ENCODE measurements at regions not wholly inside any gene's neighbourhood (a gene's known extent, or its start where the extent isn't known, plus 50 kb on each side); places are given as distances from the start of the nearest gene placed in this dataset.
"Not testable (repeated sequence)": the region's sequence is repeated elsewhere in the genome, so short reads cannot be mapped to it uniquely, and the experiment has no call there.

- Histone ChIP-seq H3K27ac (ENCODE audit: low read length) (no peak overlapping the region), H3K36me3 (ENCODE audit: control insufficient read depth, insufficient read depth, low read length) (no peaks in the 10 kb centered on the region), H3K4me3 (ENCODE audit: low read length) (no peak overlapping the region), H3K4me1 (ENCODE audit: control insufficient read depth, insufficient read depth, low read length) (no peaks in the 10 kb centered on the region), H3K9me3 (replicated peaks; ENCODE audit: control insufficient read depth, low read depth, low read length) (peaks cover 2% of the 10 kb centered on the region), H3K27me3 (ENCODE audit: control insufficient read depth, insufficient read depth, low read length) (no peaks in the 10 kb centered on the region)
- DNase-seq, result no peak
- no CpG with 5 or more reads among the region's 6 CpGs for WGBS (ENCODE audit: insufficient coverage)
Measured at GRCh38 chr10:14429043-14429700, 98.4 kb upstream of the FRMD4A start.

GRCh38 chr10:14425034-14425433 is 94.3 kb upstream of the FRMD4A start:
- no CpG with 5 or more reads among the region's 1 CpG for WGBS (ENCODE audit: insufficient coverage)
- no peak overlapping the region for H3K4me3 ChIP-seq (ENCODE audit: low read length)
- H3K36me3 ChIP-seq (ENCODE audit: control insufficient read depth, insufficient read depth, low read length), result no peaks in the 10 kb centered on the region
- H3K4me1 ChIP-seq (ENCODE audit: control insufficient read depth, insufficient read depth, low read length), result no peaks in the 10 kb centered on the region
- peaks cover 2% of the 10 kb centered on the region for H3K9me3 ChIP-seq (replicated peaks; ENCODE audit: control insufficient read depth, low read depth, low read length)
- DNase-seq, result no peak
- no peak overlapping the region for H3K27ac ChIP-seq (ENCODE audit: low read length)
- no peaks in the 10 kb centered on the region for H3K27me3 ChIP-seq (ENCODE audit: control insufficient read depth, insufficient read depth, low read length)

GRCh38 chr10:14423111-14423744 is 92.5 kb upstream of the FRMD4A start:
- H3K27ac ChIP-seq (ENCODE audit: low read length), result no peak overlapping the region
- H3K4me3 ChIP-seq (ENCODE audit: low read length), result no peak overlapping the region
- WGBS (ENCODE audit: insufficient coverage), result 92% methylated on average over 2 of the region's 6 CpGs
- no peak for DNase-seq
- H3K9me3 ChIP-seq (replicated peaks; ENCODE audit: control insufficient read depth, low read depth, low read length), result peaks cover 2% of the 10 kb centered on the region
- H3K36me3 ChIP-seq (ENCODE audit: control insufficient read depth, insufficient read depth, low read length), result no peaks in the 10 kb centered on the region
- no peaks in the 10 kb centered on the region for H3K4me1 ChIP-seq (ENCODE audit: control insufficient read depth, insufficient read depth, low read length)
- H3K27me3 ChIP-seq (ENCODE audit: control insufficient read depth, insufficient read depth, low read length), result no peaks in the 10 kb centered on the region

GRCh38 chr10:14422431-14422830 is 91.7 kb upstream of the FRMD4A start:
- no peak overlapping the region for H3K27ac ChIP-seq (ENCODE audit: low read length)
- H3K9me3 ChIP-seq (replicated peaks; ENCODE audit: control insufficient read depth, low read depth, low read length), result peaks cover 2% of the 10 kb centered on the region
- WGBS (ENCODE audit: insufficient coverage), result no CpG with 5 or more reads among the region's 2 CpGs
- H3K4me3 ChIP-seq (ENCODE audit: low read length), result no peak overlapping the region
- DNase-seq, result no peak
- H3K36me3 ChIP-seq (ENCODE audit: control insufficient read depth, insufficient read depth, low read length), result no peaks in the 10 kb centered on the region
- no peaks in the 10 kb centered on the region for H3K27me3 ChIP-seq (ENCODE audit: control insufficient read depth, insufficient read depth, low read length)
- no peaks in the 10 kb centered on the region for H3K4me1 ChIP-seq (ENCODE audit: control insufficient read depth, insufficient read depth, low read length)

- Histone ChIP-seq H3K4me1 (ENCODE audit: control insufficient read depth, insufficient read depth, low read length) (no peaks in the 10 kb centered on the region), H3K4me3 (ENCODE audit: low read length) (no peak overlapping the region), H3K27ac (ENCODE audit: low read length) (no peak overlapping the region), H3K9me3 (replicated peaks; ENCODE audit: control insufficient read depth, low read depth, low read length) (peaks cover 2% of the 10 kb centered on the region), H3K27me3 (ENCODE audit: control insufficient read depth, insufficient read depth, low read length) (no peaks in the 10 kb centered on the region), H3K36me3 (ENCODE audit: control insufficient read depth, insufficient read depth, low read length) (no peaks in the 10 kb centered on the region)
- DNase-seq, result no peak
- 34% methylated on average over 3 of the region's 3 CpGs for WGBS (ENCODE audit: insufficient coverage)
Measured at GRCh38 chr10:14421941-14422340, 91.2 kb upstream of the FRMD4A start.

GRCh38 chr10:14417336-14417735 is 86.6 kb upstream of the FRMD4A start:
- no CpG with 5 or more reads among the region's 2 CpGs for WGBS (ENCODE audit: insufficient coverage)
- DNase-seq; H3K9me3 ChIP-seq (replicated peaks; ENCODE audit: control insufficient read depth, low read depth, low read length); H3K4me3 ChIP-seq (ENCODE audit: low read length); H3K27me3 ChIP-seq (ENCODE audit: control insufficient read depth, insufficient read depth, low read length); H3K27ac ChIP-seq (ENCODE audit: low read length); H3K36me3 ChIP-seq (ENCODE audit: control insufficient read depth, insufficient read depth, low read length); H3K4me1 ChIP-seq (ENCODE audit: control insufficient read depth, insufficient read depth, low read length): not testable (repeated sequence)

- H3K27ac ChIP-seq (ENCODE audit: low read length), result no peak overlapping the region
- H3K9me3 ChIP-seq (replicated peaks; ENCODE audit: control insufficient read depth, low read depth, low read length), result no peaks in the 10 kb centered on the region
- no peaks in the 10 kb centered on the region for H3K36me3 ChIP-seq (ENCODE audit: control insufficient read depth, insufficient read depth, low read length)
- no peaks in the 10 kb centered on the region for H3K27me3 ChIP-seq (ENCODE audit: control insufficient read depth, insufficient read depth, low read length)
- H3K4me3 ChIP-seq (ENCODE audit: low read length), result no peak overlapping the region
- DNase-seq, result no peak
- no peaks in the 10 kb centered on the region for H3K4me1 ChIP-seq (ENCODE audit: control insufficient read depth, insufficient read depth, low read length)
- 58% methylated on average over 3 of the region's 7 CpGs for WGBS (ENCODE audit: insufficient coverage)
Measured at GRCh38 chr10:14416308-14416700, 85.6 kb upstream of the FRMD4A start.

GRCh38 chr10:14415676-14416307 is 85.1 kb upstream of the FRMD4A start:
- no peak for DNase-seq
- H3K27me3 ChIP-seq (ENCODE audit: control insufficient read depth, insufficient read depth, low read length), result no peaks in the 10 kb centered on the region
- 69% methylated on average over 3 of the region's 4 CpGs for WGBS (ENCODE audit: insufficient coverage)
- H3K9me3 ChIP-seq (replicated peaks; ENCODE audit: control insufficient read depth, low read depth, low read length), result no peaks in the 10 kb centered on the region
- no peak overlapping the region for H3K27ac ChIP-seq (ENCODE audit: low read length)
- H3K4me1 ChIP-seq (ENCODE audit: control insufficient read depth, insufficient read depth, low read length), result no peaks in the 10 kb centered on the region
- H3K4me3 ChIP-seq (ENCODE audit: low read length), result no peak overlapping the region
- no peaks in the 10 kb centered on the region for H3K36me3 ChIP-seq (ENCODE audit: control insufficient read depth, insufficient read depth, low read length)

- Histone ChIP-seq H3K4me3 (ENCODE audit: low read length) (no peak overlapping the region), H3K4me1 (ENCODE audit: control insufficient read depth, insufficient read depth, low read length) (peaks cover 3% of the 10 kb centered on the region), H3K36me3 (ENCODE audit: control insufficient read depth, insufficient read depth, low read length) (no peaks in the 10 kb centered on the region), H3K9me3 (replicated peaks; ENCODE audit: control insufficient read depth, low read depth, low read length) (no peaks in the 10 kb centered on the region), H3K27ac (ENCODE audit: low read length) (no peak overlapping the region), H3K27me3 (ENCODE audit: control insufficient read depth, insufficient read depth, low read length) (no peaks in the 10 kb centered on the region)
- DNase-seq, result no peak
- WGBS (ENCODE audit: insufficient coverage), result 60% methylated on average over 1 of the region's 3 CpGs
Measured at GRCh38 chr10:14414901-14415300, 84.2 kb upstream of the FRMD4A start.

- WGBS (ENCODE audit: insufficient coverage), result 83% methylated on average over 1 of the region's 5 CpGs
- no peak for DNase-seq
Measured at GRCh38 chr10:14413523-14413922, 82.8 kb upstream of the FRMD4A start.

More at GRCh38 chr10:14413523-14413922, 82.8 kb upstream of the FRMD4A start:
- H3K27ac ChIP-seq (ENCODE audit: low read length), result no peak overlapping the region
- no peaks in the 10 kb centered on the region for H3K27me3 ChIP-seq (ENCODE audit: control insufficient read depth, insufficient read depth, low read length)
- no peak overlapping the region for H3K4me3 ChIP-seq (ENCODE audit: low read length)
- H3K9me3 ChIP-seq (replicated peaks; ENCODE audit: control insufficient read depth, low read depth, low read length), result no peaks in the 10 kb centered on the region
- peaks cover 3% of the 10 kb centered on the region for H3K4me1 ChIP-seq (ENCODE audit: control insufficient read depth, insufficient read depth, low read length)
- no peaks in the 10 kb centered on the region for H3K36me3 ChIP-seq (ENCODE audit: control insufficient read depth, insufficient read depth, low read length)

Data from muscle of leg (tissue), 3 donors.